Neural cell (in vitro differentiated cells): ENCODE measurements at regions not wholly inside any gene's neighbourhood (a gene's known extent, or its start where the extent isn't known, plus 50 kb on each side); places are given as distances from the start of the nearest gene placed in this dataset.

Experiments used
- H2AFZ ChIP-seq: fragments of 200-600, 300-800 bp; sonication (generic), shearing (Covaris generic); 2 replicates; pipeline ENCODE4 v1.6.0; 2014; ENCODE audit warnings: low read depth, mild to moderate bottlenecking, antibody characterized with exemption, low read length, moderate library complexity
- H3F3A ChIP-seq: fragments of 200-600 bp; shearing (Covaris generic); 2 replicates; pipeline ENCODE4 v1.6.1; 2016; ENCODE audit warnings: mild to moderate bottlenecking, moderate library complexity, mixed read lengths, antibody characterized with exemption, low read length; ENCODE audit not compliant: insufficient read depth, poor library complexity, severe bottlenecking
- H3K27ac ChIP-seq: fragments of 200-600, 300-800 bp; sonication (generic), shearing (Covaris generic); 2 replicates; pipeline ENCODE4 v1.5.1; 2014; ENCODE audit warnings: mild to moderate bottlenecking, low read length, moderate library complexity
- H3K27me3 ChIP-seq: fragments of 300-800, 200-600 bp; sonication (generic), shearing (Covaris generic); 2 replicates; pipeline ENCODE4 v1.6.0; 2014; ENCODE audit warnings: mild to moderate bottlenecking, low read depth, low read length, moderate library complexity; ENCODE audit not compliant: insufficient read depth
- H3K36me3 ChIP-seq: fragments of 300-800, 200-600 bp; sonication (generic), shearing (Covaris generic); 2 replicates; pipeline ENCODE4 v1.5.1; 2014; ENCODE audit warnings: mild to moderate bottlenecking, antibody characterized with exemption, low read length, moderate library complexity; ENCODE audit not compliant: insufficient read depth
- H3K4me2 ChIP-seq: fragments of 300-800, 200-600 bp; sonication (generic), shearing (Covaris generic); 2 replicates; pipeline ENCODE4 v1.6.0; 2014; ENCODE audit warnings: mild to moderate bottlenecking, low read length
- H3K4me3 ChIP-seq: fragments of 300-800, 200-600 bp; sonication (generic), shearing (Covaris generic); 2 replicates; pipeline ENCODE4 v1.5.1; 2014; ENCODE audit warnings: mild to moderate bottlenecking, low read length, moderate library complexity
- H3K79me2 ChIP-seq: fragments of 200-600 bp; shearing (Covaris generic); replicated peaks from 2 replicates; pipeline ENCODE4 v1.6.0; 2014; ENCODE audit warnings: mild to moderate bottlenecking, low read length, moderate library complexity; ENCODE audit not compliant: insufficient read depth
- H3K9ac ChIP-seq: fragments of 300-800, 200-600 bp; sonication (generic), shearing (Covaris generic); 2 replicates; pipeline ENCODE4 v1.6.1; 2016; ENCODE audit warnings: mild to moderate bottlenecking, low read length, mixed read lengths
- H3K9me2 ChIP-seq: fragments of 200-600 bp; shearing (Covaris generic); 2 replicates; pipeline ENCODE4 v1.6.1; 2016; ENCODE audit warnings: mild to moderate bottlenecking, low read length, mixed read lengths; ENCODE audit not compliant: insufficient read depth
- H3K9me3 ChIP-seq: fragments of 200-600, 300-800 bp; sonication (generic), shearing (Covaris generic); 2 replicates; pipeline ENCODE4 v1.6.1; 2016; ENCODE audit warnings: mild to moderate bottlenecking, mixed run types, low read length, moderate library complexity, mixed read lengths
- H4K20me1 ChIP-seq: fragments of 200-600 bp; shearing (Covaris generic); 2 replicates; pipeline ENCODE4 v1.6.1; 2016; ENCODE audit warnings: mild to moderate bottlenecking, mixed run types; ENCODE audit not compliant: insufficient read depth
- EP300 ChIP-seq: fragments of 450-650 bp; conservative IDR thresholded peaks from 2 replicates; pipeline ENCODE4 v1.6.1; 2014; ENCODE audit warnings: antibody characterized with exemption, mild to moderate bottlenecking, moderate library complexity; ENCODE audit not compliant: poor library complexity, severe bottlenecking
- EZH2 ChIP-seq: fragments of 200-600, 300-800 bp; shearing (Covaris generic), sonication (generic); IDR thresholded peaks from 2 replicates; pipeline ENCODE4 v1.6.1; 2014; ENCODE audit warnings: antibody characterized with exemption, low read length, borderline replicate concordance, mild to moderate bottlenecking; ENCODE audit not compliant: insufficient read depth, poor library complexity, severe bottlenecking
- MXI1 ChIP-seq: fragments of 450-650 bp; conservative IDR thresholded peaks from 2 replicates; pipeline ENCODE4 v1.6.1; 2014; ENCODE audit warnings: antibody characterized with exemption, mild to moderate bottlenecking; ENCODE audit not compliant: poor library complexity, severe bottlenecking
- POLR2AphosphoS5 ChIP-seq: IDR thresholded peaks from 2 replicates; pipeline ENCODE4 v1.6.1; 2012
- RAD21 ChIP-seq: fragments of 450-650 bp; conservative IDR thresholded peaks from 2 replicates; pipeline ENCODE4 v1.6.1; 2014; ENCODE audit warnings: antibody characterized with exemption, mild to moderate bottlenecking, moderate library complexity
- REST ChIP-seq: IDR thresholded peaks from 2 replicates; pipeline ENCODE4 v1.6.1; 2012; ENCODE audit warnings: borderline replicate concordance
- SMC3 ChIP-seq: fragments of 450-650 bp; conservative IDR thresholded peaks from 2 replicates; pipeline ENCODE4 v1.6.1; 2014; ENCODE audit warnings: antibody characterized with exemption, mild to moderate bottlenecking, moderate library complexity; ENCODE audit not compliant: poor library complexity
- TAF1 ChIP-seq: IDR thresholded peaks from 2 replicates; pipeline ENCODE4 v1.6.1; 2012; ENCODE audit warnings: low read depth
- TF ChIP-seq, protein P1 (sequence below): fragments of 450-650 bp; IDR thresholded peaks from 2 replicates; pipeline ENCODE4 v1.5.1; 2014; ENCODE audit warnings: antibody characterized with exemption, mild to moderate bottlenecking, moderate library complexity; ENCODE audit not compliant: poor library complexity, severe bottlenecking

DNA sequence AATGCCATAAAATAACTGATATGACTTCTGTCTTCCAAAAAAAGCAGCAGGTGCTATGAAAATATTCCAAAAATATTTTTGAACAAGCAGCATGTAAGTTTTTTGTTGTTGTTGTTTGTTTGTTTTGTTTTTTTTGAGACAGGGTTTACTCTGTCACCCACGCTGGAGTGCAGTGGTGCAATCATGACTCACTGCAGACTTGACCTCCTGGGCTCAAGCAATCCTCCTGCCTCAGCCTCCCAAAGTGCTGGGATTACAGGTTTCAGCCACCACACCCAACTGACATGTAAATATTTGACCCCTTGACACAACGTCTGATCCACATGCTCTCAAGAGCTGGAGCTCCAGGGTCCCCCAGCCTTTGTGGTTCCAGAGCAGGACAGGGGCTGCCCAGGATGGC lies 98.4 kb downstream of the LITAF start:
- no peaks in the 10 kb centered on the region for H3K9me2 ChIP-seq
- no peaks in the 10 kb centered on the region for H3K79me2 ChIP-seq
- H3K27ac ChIP-seq: no peak overlapping the region
- no peak overlapping the region for H3K4me3 ChIP-seq
- H3K9me3 ChIP-seq: peaks cover 4% of the 10 kb centered on the region
- H3K9ac ChIP-seq: no peak overlapping the region
- H3F3A ChIP-seq: no peaks in the 10 kb centered on the region
- H3K4me2 ChIP-seq: no peak overlapping the region
- H4K20me1 ChIP-seq: no peaks in the 10 kb centered on the region
- no peak overlapping the region for H2AFZ ChIP-seq
- H3K27me3 ChIP-seq: no peaks in the 10 kb centered on the region
- H3K36me3 ChIP-seq: no peaks in the 10 kb centered on the region
- TF ChIP-seq REST: no peak
- TF ChIP-seq EZH2: no peak
- TF ChIP-seq EP300: no peak
- TF ChIP-seq MXI1: no peak
- no peak for TF ChIP-seq POLR2AphosphoS5

DNA sequence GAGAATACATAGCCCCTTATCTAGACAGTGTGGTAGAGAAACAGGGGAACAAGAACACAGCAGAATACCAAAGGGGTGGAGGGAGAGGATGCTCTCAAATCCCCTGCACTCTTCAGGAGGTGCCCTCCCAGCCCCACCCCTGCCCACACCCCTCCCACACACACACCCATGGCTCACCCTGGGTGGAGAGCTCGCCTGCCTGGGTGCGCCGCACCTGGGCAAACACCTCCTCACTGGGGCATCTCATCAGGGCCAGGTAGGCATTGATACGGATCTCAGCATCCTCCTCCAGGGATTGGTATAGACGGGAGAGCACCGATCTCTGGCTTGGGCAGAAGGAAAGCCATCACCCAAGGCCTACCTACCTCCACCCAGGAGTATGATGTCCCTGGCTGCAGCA lies 95.2 kb downstream of the LITAF start:
- Histone ChIP-seq H3K27ac (no peak overlapping the region), H3F3A (no peaks in the 10 kb centered on the region), H2AFZ (no peak overlapping the region), H3K9me3 (no peaks in the 10 kb centered on the region), H3K79me2 (no peaks in the 10 kb centered on the region), H4K20me1 (no peaks in the 10 kb centered on the region), H3K4me2 (no peak overlapping the region), H3K9me2 (no peaks in the 10 kb centered on the region), H3K9ac (no peak overlapping the region), H3K27me3 (no peaks in the 10 kb centered on the region), H3K36me3 (no peaks in the 10 kb centered on the region), H3K4me3 (no peak overlapping the region)
- TF ChIP-seq EZH2: no peak
- no peak for TF ChIP-seq REST
- TF ChIP-seq EP300: no peak
- no peak for TF ChIP-seq TAF1
- no peak for TF ChIP-seq RAD21
- TF ChIP-seq, protein P1, sequence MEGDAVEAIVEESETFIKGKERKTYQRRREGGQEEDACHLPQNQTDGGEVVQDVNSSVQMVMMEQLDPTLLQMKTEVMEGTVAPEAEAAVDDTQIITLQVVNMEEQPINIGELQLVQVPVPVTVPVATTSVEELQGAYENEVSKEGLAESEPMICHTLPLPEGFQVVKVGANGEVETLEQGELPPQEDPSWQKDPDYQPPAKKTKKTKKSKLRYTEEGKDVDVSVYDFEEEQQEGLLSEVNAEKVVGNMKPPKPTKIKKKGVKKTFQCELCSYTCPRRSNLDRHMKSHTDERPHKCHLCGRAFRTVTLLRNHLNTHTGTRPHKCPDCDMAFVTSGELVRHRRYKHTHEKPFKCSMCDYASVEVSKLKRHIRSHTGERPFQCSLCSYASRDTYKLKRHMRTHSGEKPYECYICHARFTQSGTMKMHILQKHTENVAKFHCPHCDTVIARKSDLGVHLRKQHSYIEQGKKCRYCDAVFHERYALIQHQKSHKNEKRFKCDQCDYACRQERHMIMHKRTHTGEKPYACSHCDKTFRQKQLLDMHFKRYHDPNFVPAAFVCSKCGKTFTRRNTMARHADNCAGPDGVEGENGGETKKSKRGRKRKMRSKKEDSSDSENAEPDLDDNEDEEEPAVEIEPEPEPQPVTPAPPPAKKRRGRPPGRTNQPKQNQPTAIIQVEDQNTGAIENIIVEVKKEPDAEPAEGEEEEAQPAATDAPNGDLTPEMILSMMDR: no peak
- TF ChIP-seq SMC3: no peak
- TF ChIP-seq MXI1: no peak
- TF ChIP-seq POLR2AphosphoS5: no peak
